SJSA1 (cell line): ENCODE measurements at regions not wholly inside any gene's neighbourhood (a gene's known extent, or its start where the extent isn't known, plus 50 kb on each side); places are given as distances from the start of the nearest gene placed in this dataset.
A peak's percentile ranks its signal among the peaks of the same experiment; 100 is the strongest.
"Not testable (repeated sequence)": the region's sequence is repeated elsewhere in the genome, so short reads cannot be mapped to it uniquely, and the experiment has no call there.

Experiments used
- DNase-seq, 2 experiments: peaks; one replicate each; pipeline ENCODE4 v3.0.0-alpha.2; 2015 to 2020; ENCODE audit warnings: low spot score in 2 of 2, low read depth in 1 of 2
- H3K27ac ChIP-seq: fragments of 250-450 bp; sonication (Bioruptor Pico); 2 replicates; pipeline ENCODE4 v1.5.1; 2020; ENCODE audit warnings: mild to moderate bottlenecking, moderate library complexity
- H3K27me3 ChIP-seq: fragments of 250-450 bp; sonication (Bioruptor Pico); replicated peaks from 2 replicates; pipeline ENCODE4 v1.5.1; 2020; ENCODE audit warnings: mild to moderate bottlenecking, moderate library complexity
- H3K36me3 ChIP-seq: fragments of 250-450 bp; sonication (Bioruptor Pico); 2 replicates; pipeline ENCODE4 v1.5.1; 2020; ENCODE audit warnings: mild to moderate bottlenecking
- H3K4me1 ChIP-seq: fragments of 250-450 bp; sonication (Bioruptor Pico); replicated peaks from 2 replicates; pipeline ENCODE4 v1.6.1; 2021; ENCODE audit warnings: mild to moderate bottlenecking
- H3K4me3 ChIP-seq: fragments of 250-450 bp; sonication (Bioruptor Pico); 2 replicates; pipeline ENCODE4 v1.5.1; 2020; ENCODE audit warnings: mild to moderate bottlenecking
- H3K9me3 ChIP-seq: fragments of 250-450 bp; sonication (Bioruptor Pico); replicated peaks from 2 replicates; pipeline ENCODE4 v1.5.1; 2020; ENCODE audit warnings: mild to moderate bottlenecking

GRCh38 chr9:90188656-90189055 lies 454.0 kb downstream of the DIRAS2 start:
- Histone ChIP-seq H3K27ac (no peak overlapping the region), H3K9me3 (no peaks in the 10 kb centered on the region), H3K27me3 (no peaks in the 10 kb centered on the region), H3K4me3 (no peak overlapping the region), H3K36me3 (no peaks in the 10 kb centered on the region), H3K4me1 (no peaks in the 10 kb centered on the region)
- no peak for DNase-seq

DNA sequence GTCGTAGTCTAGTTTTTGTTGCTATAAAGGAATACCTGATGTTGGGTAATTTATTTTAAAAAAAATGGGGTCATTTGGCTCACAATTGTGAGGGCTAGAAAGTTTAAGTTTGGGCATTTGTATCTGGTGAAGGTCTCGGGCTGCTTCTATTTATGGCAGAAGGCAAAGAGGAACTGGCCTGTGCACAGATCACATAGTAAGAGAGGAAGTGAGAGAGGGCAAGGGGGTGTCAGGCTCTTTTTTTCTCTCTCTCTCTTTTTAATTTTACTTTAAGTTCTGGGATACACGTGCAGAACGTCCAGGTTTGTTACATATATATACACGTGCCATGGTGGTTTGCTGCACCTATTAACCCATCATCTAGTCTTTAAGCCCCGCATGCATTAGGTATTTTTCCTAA lies 453.3 kb downstream of the DIRAS2 start:
- H3K36me3 ChIP-seq = no peaks in the 10 kb centered on the region
- no peaks in the 10 kb centered on the region for H3K27me3 ChIP-seq
- H3K9me3 ChIP-seq = no peaks in the 10 kb centered on the region
- H3K27ac ChIP-seq = no peak overlapping the region
- H3K4me3 ChIP-seq = no peak overlapping the region
- DNase-seq = no peak
- H3K4me1 ChIP-seq = no peaks in the 10 kb centered on the region

- H3K9me3 ChIP-seq, H3K27ac ChIP-seq, H3K27me3 ChIP-seq, H3K4me3 ChIP-seq, DNase-seq, H3K36me3 ChIP-seq, H3K4me1 ChIP-seq: not testable (repeated sequence)
These were observed 450.2 kb downstream of the DIRAS2 start for GRCh38 chr9:90192465-90192864.

DNA sequence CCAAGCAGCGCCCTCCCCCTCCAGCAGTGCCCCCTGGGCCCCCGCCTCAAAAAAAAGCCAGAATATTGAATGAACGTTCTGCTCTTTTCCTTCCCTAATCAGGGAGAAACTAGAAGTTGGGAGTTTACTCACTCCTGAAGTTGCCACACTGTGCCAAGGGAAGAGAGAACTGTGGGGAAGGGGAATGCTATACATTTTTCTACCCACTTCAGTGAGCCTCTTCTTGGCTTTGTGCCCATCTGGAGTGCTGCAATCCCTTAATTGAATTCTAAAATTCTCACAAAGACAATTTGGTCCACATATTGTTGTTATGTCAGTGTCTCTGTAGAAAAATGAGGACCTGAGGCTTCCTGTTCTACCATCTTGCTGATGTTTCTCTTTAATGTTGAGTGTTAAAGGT lies 443.7 kb downstream of the DIRAS2 start:
- no peaks in the 10 kb centered on the region for H3K4me1 ChIP-seq
- H3K4me3 ChIP-seq = no peak overlapping the region
- no peak overlapping the region for H3K27ac ChIP-seq
- no peak for DNase-seq
- H3K36me3 ChIP-seq = no peaks in the 10 kb centered on the region
- no peaks in the 10 kb centered on the region for H3K9me3 ChIP-seq
- no peaks in the 10 kb centered on the region for H3K27me3 ChIP-seq

- H3K27ac ChIP-seq = no peak overlapping the region
- no peaks in the 10 kb centered on the region for H3K36me3 ChIP-seq
- no peaks in the 10 kb centered on the region for H3K27me3 ChIP-seq
- no peaks in the 10 kb centered on the region for H3K9me3 ChIP-seq
- no peak overlapping the region for H3K4me3 ChIP-seq
- H3K4me1 ChIP-seq = no peaks in the 10 kb centered on the region
- DNase-seq = no peak
These were observed 440.9 kb downstream of the DIRAS2 start for GRCh38 chr9:90201766-90202165.

DNA sequence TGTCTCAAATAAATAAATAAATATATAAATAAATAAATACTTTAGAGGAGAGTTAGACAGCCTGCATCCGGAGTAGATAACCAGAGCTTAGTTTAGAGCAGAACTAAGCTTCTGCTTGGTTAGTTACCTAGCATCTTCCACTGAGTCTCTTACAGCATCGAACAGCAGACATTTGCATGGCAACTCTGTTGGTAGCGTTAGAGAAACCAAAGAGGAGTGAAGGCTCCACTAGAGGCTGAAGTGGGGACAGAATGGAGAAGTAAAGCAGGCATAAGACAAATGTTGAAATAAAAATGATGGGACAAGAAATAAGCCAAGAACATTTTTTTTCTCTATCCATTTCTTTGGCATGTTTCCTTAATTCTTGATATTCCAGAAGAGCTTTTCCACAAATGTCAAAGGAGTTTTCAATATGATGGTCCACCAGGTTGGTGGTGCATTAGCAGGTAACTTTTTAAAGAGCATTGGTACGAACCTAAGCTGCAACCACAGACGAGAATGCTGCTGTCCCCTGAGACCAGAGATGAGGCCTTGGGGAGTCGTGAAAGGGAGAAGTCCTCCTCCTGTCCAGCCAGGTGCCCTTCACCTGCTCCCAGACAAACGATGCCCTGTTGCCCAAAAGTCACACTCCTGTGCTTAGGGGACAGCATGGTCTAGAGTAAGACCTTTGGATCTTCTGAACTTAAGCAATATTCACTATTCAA lies 438.3 kb downstream of the DIRAS2 start:
- H3K4me3 ChIP-seq = no peak overlapping the region
- H3K36me3 ChIP-seq = no peaks in the 10 kb centered on the region
- H3K27ac ChIP-seq = no peak overlapping the region
- no peaks in the 10 kb centered on the region for H3K4me1 ChIP-seq
- no peak for DNase-seq
- H3K9me3 ChIP-seq = no peaks in the 10 kb centered on the region
- H3K27me3 ChIP-seq = no peaks in the 10 kb centered on the region

GRCh38 chr9:90213045-90213444 lies 429.6 kb downstream of the DIRAS2 start:
- not testable (repeated sequence) for H3K4me3 ChIP-seq, H3K4me1 ChIP-seq, H3K27ac ChIP-seq, H3K36me3 ChIP-seq, DNase-seq, H3K27me3 ChIP-seq, H3K9me3 ChIP-seq

- no peak overlapping the region for H3K4me3 ChIP-seq
- no peak overlapping the region for H3K27ac ChIP-seq
- DNase-seq = no peak
- H3K9me3 ChIP-seq = no peaks in the 10 kb centered on the region
- no peaks in the 10 kb centered on the region for H3K36me3 ChIP-seq
- no peaks in the 10 kb centered on the region for H3K27me3 ChIP-seq
- no peaks in the 10 kb centered on the region for H3K4me1 ChIP-seq
These were observed 423.0 kb downstream of the DIRAS2 start for GRCh38 chr9:90219548-90220118.

DNA sequence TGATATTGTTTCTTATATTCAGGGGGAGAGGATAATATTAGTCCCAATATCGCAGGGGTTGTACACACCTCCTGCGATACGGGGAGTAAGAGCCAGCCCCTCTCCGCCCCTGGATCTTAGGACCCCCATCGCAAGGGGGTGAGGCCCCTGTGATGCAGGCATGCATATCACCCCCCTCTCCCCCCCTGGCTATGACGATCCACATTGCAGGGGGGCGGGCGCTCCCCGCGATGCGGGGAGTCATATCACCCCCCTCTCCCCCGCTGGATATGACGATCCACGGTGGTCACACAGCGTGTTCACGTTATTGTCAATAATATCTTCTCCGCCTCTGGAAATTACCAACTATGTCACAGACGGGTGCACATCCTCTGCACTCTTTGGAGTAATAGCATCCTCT lies 420.7 kb downstream of the DIRAS2 start:
- not testable (repeated sequence) for H3K27ac ChIP-seq, H3K27me3 ChIP-seq, DNase-seq, H3K9me3 ChIP-seq, H3K4me1 ChIP-seq, H3K36me3 ChIP-seq, H3K4me3 ChIP-seq

DNA sequence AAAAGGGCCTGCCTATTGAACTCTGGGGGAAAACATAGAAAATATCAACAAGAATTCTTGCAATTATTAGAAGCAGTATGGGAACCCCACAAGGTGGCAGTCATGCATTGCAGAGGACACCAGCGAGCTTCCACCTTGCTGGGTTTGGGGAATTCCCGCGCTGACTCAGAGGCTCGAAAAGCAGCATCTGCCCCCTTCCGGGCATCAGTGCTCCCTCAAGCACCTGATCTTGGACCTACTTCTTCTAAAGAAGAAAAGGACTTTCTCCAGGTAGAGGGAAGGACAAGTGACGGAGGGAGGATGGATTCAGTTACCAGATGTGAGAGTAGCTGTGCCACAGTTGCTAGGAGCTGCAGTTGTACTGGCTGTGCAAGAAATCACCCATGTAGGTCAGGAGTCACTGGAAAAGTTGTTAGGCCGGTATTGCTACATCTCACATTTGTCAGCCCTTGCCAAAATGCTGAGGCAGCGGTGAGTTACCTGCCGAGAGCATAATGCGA lies 415.7 kb downstream of the DIRAS2 start:
- H3K4me3 ChIP-seq, H3K9me3 ChIP-seq, H3K27ac ChIP-seq, H3K36me3 ChIP-seq, H3K4me1 ChIP-seq, H3K27me3 ChIP-seq: not testable (repeated sequence)
- peak in 1 of 2 experiments; percentile 4 for DNase-seq

- not testable (repeated sequence) for DNase-seq, H3K9me3 ChIP-seq, H3K27ac ChIP-seq, H3K4me1 ChIP-seq, H3K27me3 ChIP-seq, H3K4me3 ChIP-seq, H3K36me3 ChIP-seq
These were observed 409.5 kb downstream of the DIRAS2 start for GRCh38 chr9:90233081-90233480.

GRCh38 chr9:90240541-90240940 lies 402.1 kb downstream of the DIRAS2 start:
- Histone ChIP-seq H3K9me3 (no peaks in the 10 kb centered on the region), H3K4me3 (no peak overlapping the region), H3K36me3 (no peaks in the 10 kb centered on the region), H3K4me1 (no peaks in the 10 kb centered on the region), H3K27me3 (no peaks in the 10 kb centered on the region), H3K27ac (no peak overlapping the region)
- DNase-seq = no peak

DNA sequence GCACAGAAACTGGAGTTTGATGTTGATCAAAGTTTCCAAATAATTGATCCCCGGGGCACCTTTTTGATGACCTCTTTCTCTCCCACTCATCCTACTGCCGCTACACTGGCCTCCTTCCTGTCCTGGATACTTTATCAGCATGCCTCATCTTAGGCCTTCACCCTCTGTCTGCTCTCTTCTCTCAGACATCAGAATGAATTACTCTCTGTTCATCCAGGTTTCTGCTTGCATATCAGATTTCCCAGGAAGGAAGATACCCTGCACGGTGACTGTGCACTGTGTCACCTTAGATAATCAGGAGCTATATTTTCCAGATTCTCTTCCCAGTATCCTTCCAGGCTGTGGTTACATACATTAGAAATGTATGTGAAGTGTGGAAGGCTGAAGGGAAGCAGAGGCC lies 397.0 kb downstream of the DIRAS2 start:
- Histone ChIP-seq H3K4me3 (no peak overlapping the region), H3K4me1 (no peaks in the 10 kb centered on the region), H3K27me3 (no peaks in the 10 kb centered on the region), H3K27ac (no peak overlapping the region), H3K9me3 (no peaks in the 10 kb centered on the region), H3K36me3 (no peaks in the 10 kb centered on the region)
- DNase-seq = no peak

- Histone ChIP-seq H3K4me1 (no peaks in the 10 kb centered on the region), H3K27ac (no peak overlapping the region), H3K36me3 (no peaks in the 10 kb centered on the region), H3K27me3 (no peaks in the 10 kb centered on the region), H3K4me3 (no peak overlapping the region), H3K9me3 (no peaks in the 10 kb centered on the region)
- no peak for DNase-seq
These were observed 393.5 kb downstream of the DIRAS2 start for GRCh38 chr9:90249094-90249493.

DNA sequence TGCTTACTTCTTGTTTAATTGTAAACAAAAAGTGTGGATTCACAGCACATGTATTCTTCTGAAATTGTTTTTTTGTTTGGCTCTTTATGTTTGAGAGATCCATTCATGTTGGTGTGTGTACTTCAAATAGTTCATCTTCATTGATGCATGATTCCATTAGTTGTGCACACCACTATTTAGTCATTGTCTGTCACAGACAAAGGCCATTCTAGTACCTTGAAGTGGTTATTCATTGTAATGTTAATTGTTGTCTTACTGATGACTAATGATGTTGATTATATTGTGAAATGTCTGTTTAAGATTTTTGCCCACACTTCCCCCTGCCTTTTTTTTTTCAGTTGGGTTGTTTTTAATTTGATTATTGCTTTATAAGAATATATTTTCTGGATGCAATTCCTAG lies 391.3 kb downstream of the DIRAS2 start:
- Histone ChIP-seq H3K9me3 (no peaks in the 10 kb centered on the region), H3K27ac (no peak overlapping the region), H3K4me1 (no peaks in the 10 kb centered on the region), H3K36me3 (no peaks in the 10 kb centered on the region), H3K4me3 (no peak overlapping the region), H3K27me3 (no peaks in the 10 kb centered on the region)
- no peak for DNase-seq
